H1 (cell line): ENCODE measurements at regions not wholly inside any gene's neighbourhood (a gene's known extent, or its start where the extent isn't known, plus 50 kb on each side); places are given as distances from the start of the nearest gene placed in this dataset.

Experiments used
- CTCF ChIA-PET: fragments of 300-600 bp; sonication (Branson Sonifier 250); formaldehyde crosslinking; loops from one replicate; lab custom pipeline; 2021; ENCODE audit not compliant: partially characterized antibody; lab: Charles Lee
- POLR2A ChIA-PET: fragments of 300-600 bp; sonication (Branson Sonifier 250); formaldehyde crosslinking; loops from one replicate; lab custom pipeline; 2021; ENCODE audit warnings: inconsistent platforms; ENCODE audit not compliant: partially characterized antibody; lab: Charles Lee
- DNase-seq, 2 experiments: peaks; one replicate each; pipeline versions ENCODE4 v3.0.0 to v3.0.0-alpha.2; 2010 to 2022; ENCODE audit warnings: low spot score in 2 of 2, low read depth in 1 of 2, mixed read lengths in 1 of 2
- FAIRE-seq: peaks from 2 replicates; lab custom pipeline; 2011; peaks lifted over from hg19 to GRCh38; lab: Jason Lieb, UNC
- H2AFZ ChIP-seq: 2 replicates; pipeline ENCODE4 v1.8.1; 2012; ENCODE audit warnings: low read length, inconsistent platforms
- H2AK5ac ChIP-seq: 2 replicates; pipeline ENCODE4 v1.6.1; 2013; ENCODE audit warnings: low read depth, low read length
- H2BK120ac ChIP-seq: replicated peaks from 2 replicates; pipeline ENCODE3; 2013; ENCODE audit warnings: low read depth, low read length, inconsistent platforms
- H2BK12ac ChIP-seq: 2 replicates; pipeline ENCODE4 v1.6.1; 2013; ENCODE audit warnings: low read depth, low read length
- H2BK15ac ChIP-seq: 2 replicates; pipeline ENCODE4 v1.6.1; 2013; ENCODE audit warnings: low read length
- H2BK20ac ChIP-seq: 2 replicates; pipeline ENCODE4 v1.6.1; 2013; ENCODE audit warnings: low read length
- H2BK5ac ChIP-seq: 2 replicates; pipeline ENCODE4 v1.6.1; 2013; ENCODE audit warnings: low read depth, low read length
- H3K14ac ChIP-seq: 2 replicates; pipeline ENCODE4 v1.6.1; 2013; ENCODE audit warnings: inconsistent platforms; ENCODE audit not compliant: insufficient read length
- H3K18ac ChIP-seq: 2 replicates; pipeline ENCODE4 v1.6.1; 2013; ENCODE audit warnings: low read length; ENCODE audit errors: extremely low read depth
- H3K23ac ChIP-seq: 2 replicates; pipeline ENCODE4 v1.6.1; 2013; ENCODE audit warnings: inconsistent platforms; ENCODE audit not compliant: insufficient read length
- H3K23me2 ChIP-seq: 2 replicates; pipeline ENCODE4 v1.6.1; 2013; ENCODE audit warnings: low read depth, low read length
- H3K27ac ChIP-seq: 2 replicates; pipeline ENCODE4 v1.6.1; 2011; ENCODE audit warnings: low read depth, low read length, inconsistent platforms
- H3K27me3 ChIP-seq, 4 experiments: replicated peaks in 1 of 4; 1 replicate in 1 of 4; 2 replicates in 3 of 4; pipeline versions ENCODE4 v1.6.1 to v1.8.1; 2011 to 2013; ENCODE audit warnings: low read length in 3 of 4, mild to moderate bottlenecking in 3 of 4, inconsistent platforms in 2 of 4, mixed read lengths in 2 of 4, moderate library complexity in 1 of 4; ENCODE audit not compliant: control insufficient read depth in 3 of 4, insufficient read depth in 3 of 4; ENCODE audit errors: extremely low read depth in 1 of 4
- H3K36me3 ChIP-seq, 4 experiments: 2 replicates each; pipeline versions ENCODE4 v1.6.1 to v1.8.1; 2011 to 2013; ENCODE audit warnings: mild to moderate bottlenecking in 4 of 4, low read length in 3 of 4, moderate library complexity in 2 of 4, control low read depth in 1 of 4, inconsistent platforms in 1 of 4; ENCODE audit not compliant: insufficient read depth in 4 of 4, control insufficient read depth in 2 of 4
- H3K4ac ChIP-seq: replicated peaks from 2 replicates; pipeline ENCODE3; 2013; ENCODE audit warnings: low read length, low read depth, mixed read lengths, inconsistent platforms; ENCODE audit not compliant: insufficient read length
- H3K4me1 ChIP-seq, 4 experiments: replicated peaks in 1 of 4; 1 replicate in 1 of 4; 2 replicates in 3 of 4; pipeline versions ENCODE4 v1.6.1 to v1.8.1; 2011 to 2013; ENCODE audit warnings: low read length in 3 of 4, inconsistent platforms in 2 of 4, mixed read lengths in 1 of 4; ENCODE audit not compliant: insufficient read depth in 4 of 4, control insufficient read depth in 3 of 4
- H3K4me2 ChIP-seq, 2 experiments: 2 replicates each; pipeline versions ENCODE4 v1.6.1 to v1.8.1; 2011 to 2013; ENCODE audit warnings: low read depth in 2 of 2, low read length in 2 of 2, control low read depth in 1 of 2, inconsistent platforms in 1 of 2, mild to moderate bottlenecking in 1 of 2; ENCODE audit not compliant: insufficient read depth in 1 of 2
- H3K4me3 ChIP-seq, 4 experiments: fragments of 200-600, 300-600 bp in 1 of 4; sonication (generic), shearing (Covaris generic), sonication (Bioruptor Twin) in 1 of 4; 2 replicates each; pipeline versions ENCODE4 v1.5.1 to v1.8.1; 2011 to 2016; ENCODE audit warnings: low read length in 4 of 4, low read depth in 3 of 4, control low read depth in 2 of 4, inconsistent platforms in 2 of 4, mild to moderate bottlenecking in 2 of 4, mixed read lengths in 1 of 4, moderate library complexity in 1 of 4; ENCODE audit not compliant: insufficient read depth in 2 of 4; ENCODE audit errors: extremely low read depth in 1 of 4
- H3K56ac ChIP-seq: replicated peaks from 2 replicates; pipeline ENCODE3; 2013; ENCODE audit warnings: low read depth, mild to moderate bottlenecking, mixed read lengths, low read length, inconsistent platforms; ENCODE audit not compliant: insufficient read length
- H3K79me1 ChIP-seq: 2 replicates; pipeline ENCODE4 v1.6.1; 2013; ENCODE audit warnings: low read depth, low read length, control low read depth
- H3K79me2 ChIP-seq, 2 experiments: 2 replicates each; pipeline versions ENCODE4 v1.6.1 to v1.8.1; 2012 to 2013; ENCODE audit warnings: low read length in 2 of 2, mild to moderate bottlenecking in 2 of 2, inconsistent platforms in 1 of 2; ENCODE audit not compliant: insufficient read depth in 2 of 2, control insufficient read depth in 1 of 2
- H3K9ac ChIP-seq, 4 experiments: replicated peaks in 1 of 4; 1 replicate in 1 of 4; 2 replicates in 3 of 4; pipeline versions ENCODE4 v1.6.1 to v1.8.1; 2011 to 2013; ENCODE audit warnings: low read depth in 3 of 4, low read length in 3 of 4, control low read depth in 2 of 4, mild to moderate bottlenecking in 2 of 4, moderate library complexity in 2 of 4, inconsistent platforms in 1 of 4; ENCODE audit errors: extremely low read depth in 1 of 4
- H3K9me3 ChIP-seq, 2 experiments: 2 replicates each; pipeline versions ENCODE4 v1.6.1 to v1.8.1; 2012 to 2013; ENCODE audit warnings: mild to moderate bottlenecking in 2 of 2, moderate library complexity in 2 of 2, control low read depth in 1 of 2, inconsistent platforms in 1 of 2, low read depth in 1 of 2, low read length in 1 of 2, mixed read lengths in 1 of 2; ENCODE audit not compliant: insufficient read depth in 2 of 2
- H4K20me1 ChIP-seq, 2 experiments: replicated peaks in 1 of 2; 2 replicates each; pipeline versions ENCODE3 to v1.8.1; 2011 to 2013; ENCODE audit warnings: inconsistent platforms in 2 of 2, low read length in 2 of 2, mild to moderate bottlenecking in 1 of 2; ENCODE audit not compliant: insufficient read depth in 2 of 2, control insufficient read depth in 1 of 2
- H4K5ac ChIP-seq: 2 replicates; pipeline ENCODE4 v1.6.1; 2013; ENCODE audit warnings: low read length, low read depth, mixed read lengths, inconsistent platforms; ENCODE audit not compliant: insufficient read length
- H4K8ac ChIP-seq: 2 replicates; pipeline ENCODE4 v1.8.0; 2013; ENCODE audit warnings: mild to moderate bottlenecking, moderate library complexity, low read length, inconsistent platforms; ENCODE audit not compliant: insufficient read depth; ENCODE audit errors: extremely low read depth
- H4K91ac ChIP-seq: replicated peaks from 2 replicates; pipeline ENCODE3; 2013; ENCODE audit warnings: low read length, mixed read lengths, inconsistent platforms; ENCODE audit not compliant: insufficient read length
- CHD7 ChIP-seq: fragments of 300-600 bp; sonication (generic); IDR thresholded peaks from 2 replicates; pipeline ENCODE4 v1.7.1; 2012; ENCODE audit warnings: low read length, moderate library complexity, mild to moderate bottlenecking, inconsistent platforms; ENCODE audit not compliant: insufficient replicate concordance
- WGBS, 2 experiments: shearing (Covaris generic) in 1 of 2; methylation state at CpG; one replicate each; pipeline versions ENCODE4 v1.1.6 to v1.1.7; 2013 to 2015; ENCODE audit warnings: low lambda C conversion rate in 2 of 2, mixed read lengths in 2 of 2, inconsistent platforms in 1 of 2, low coverage in 1 of 2, missing lambda C conversion rate in 1 of 2; ENCODE audit not compliant: insufficient replicate concordance in 2 of 2, insufficient coverage in 1 of 2, insufficient read length in 1 of 2; ENCODE audit errors: extremely low coverage in 1 of 2, missing lambda C conversion rate in 1 of 2; 5-methylcytosine and 5-hydroxymethylcytosine counted together

- H3K36me3 ChIP-seq, result no peaks in the 10 kb centered on the region
- no peak for DNase-seq
- H3K27me3 ChIP-seq, result no peaks in the 10 kb centered on the region
- no peak overlapping the region for H2BK5ac ChIP-seq
- no peaks in the 10 kb centered on the region for H3K79me1 ChIP-seq
- no peaks in the 10 kb centered on the region for H3K4me1 ChIP-seq
- H3K23ac ChIP-seq, result no peak overlapping the region
- no peak overlapping the region for H4K91ac ChIP-seq
- no peaks in the 10 kb centered on the region for H3K23me2 ChIP-seq
- no peak overlapping the region for H3K18ac ChIP-seq
- H4K20me1 ChIP-seq, result no peaks in the 10 kb centered on the region
- H2BK12ac ChIP-seq, result no peak overlapping the region
- H3K9ac ChIP-seq, result no peak overlapping the region
- no peak overlapping the region for H3K4me2 ChIP-seq
- H2BK15ac ChIP-seq, result no peak overlapping the region
- 84% methylated on average over 3 of the region's 3 CpGs; no CpG with 5 or more reads in 1 of the 2 experiments for WGBS, 2 experiments
- H3K4me3 ChIP-seq, result no peak overlapping the region
- CTCF ChIA-PET, result no interaction called here
- H3K9me3 ChIP-seq, result no peaks in the 10 kb centered on the region
- H4K5ac ChIP-seq, result no peak overlapping the region
- H2BK120ac ChIP-seq, result no peak overlapping the region
- H3K56ac ChIP-seq, result no peak overlapping the region
- no peaks in the 10 kb centered on the region for H3K79me2 ChIP-seq
- POLR2A ChIA-PET, result no interaction called here
- no peak overlapping the region for H2AFZ ChIP-seq
- H3K14ac ChIP-seq, result no peak overlapping the region
- H2AK5ac ChIP-seq, result peak overlapping the region; percentile 93; the same call in 1 of the 2 replicates
- H2BK20ac ChIP-seq, result no peak overlapping the region
- FAIRE-seq, result no peak
- no peak overlapping the region for H3K27ac ChIP-seq
- H4K8ac ChIP-seq, result no peak overlapping the region
- no peak overlapping the region for H3K4ac ChIP-seq
- no peak for TF ChIP-seq CHD7
These were observed 215.1 kb upstream of the CDYL start for GRCh38 chr6:4561078-4561435.
